Fibroblast of the aortic adventitia (primary cell): ENCODE measurements at regions not wholly inside any gene's neighbourhood (a gene's known extent, or its start where the extent isn't known, plus 50 kb on each side); places are given as distances from the start of the nearest gene placed in this dataset.

ENCODE experiments used
- DNase-seq: peaks from one replicate; pipeline ENCODE4 v3.0.0-alpha.2; 2010; ENCODE audit warnings: low read depth
- H3K4me3 ChIP-seq: 2 replicates; pipeline ENCODE4 v1.5.1; 2011; ENCODE audit warnings: low read depth, mild to moderate bottlenecking, control low read depth, low read length, moderate library complexity
- CTCF ChIP-seq: IDR thresholded peaks from 2 replicates; pipeline ENCODE4 v1.5.1; 2011; ENCODE audit warnings: mild to moderate bottlenecking, low read length, control low read depth, inconsistent platforms; ENCODE audit not compliant: insufficient read depth

DNA sequence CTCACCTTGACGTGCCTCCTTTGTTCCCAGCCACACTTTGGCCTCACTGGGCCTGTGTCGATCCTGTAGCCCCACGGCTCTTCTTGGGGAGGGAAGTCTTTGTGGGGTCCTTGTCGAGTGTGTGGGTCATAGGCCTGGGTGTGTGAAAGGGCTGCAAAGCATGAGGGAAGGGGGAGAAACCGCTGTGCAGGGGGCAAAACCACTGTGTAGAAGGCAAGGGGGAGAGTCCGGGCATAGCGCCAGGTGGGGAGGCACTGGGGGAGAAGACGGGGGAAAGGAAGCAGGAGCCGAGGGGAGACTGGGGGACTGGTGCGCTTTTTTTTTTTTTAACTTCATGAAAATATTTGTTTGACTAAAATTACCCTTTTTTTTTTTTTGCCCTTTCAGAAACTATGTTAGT lies 65.1 kb upstream of the RASD2 start:
- no peak overlapping the region for H3K4me3 ChIP-seq
- no peak for TF ChIP-seq CTCF
- no peak for DNase-seq

DNA sequence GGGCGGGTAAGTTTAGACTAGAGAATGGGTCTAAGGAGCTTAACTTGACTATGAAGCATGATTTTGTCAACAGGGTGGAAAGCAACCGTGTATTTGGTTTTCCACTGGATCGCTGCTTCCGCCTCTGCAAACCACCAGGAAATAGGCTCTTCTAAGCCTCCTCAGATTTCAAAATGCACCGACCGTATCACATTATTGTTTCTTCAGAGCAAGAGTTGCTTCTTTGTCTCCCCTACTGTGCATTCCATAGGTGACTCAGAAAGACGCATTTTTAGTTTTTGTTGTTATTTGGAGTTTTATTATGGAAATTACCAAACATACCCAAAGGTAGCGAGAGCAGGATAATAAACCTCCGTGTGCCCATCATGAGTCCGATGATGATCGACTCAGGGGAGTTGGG lies 64.3 kb upstream of the RASD2 start:
- no peak for TF ChIP-seq CTCF
- H3K4me3 ChIP-seq, result no peak overlapping the region
- DNase-seq, result no peak

- peak; percentile 81 for DNase-seq
- TF ChIP-seq CTCF, result no peak
- no peak overlapping the region for H3K4me3 ChIP-seq
Observed at GRCh38 chr22:35477911-35478582, 62.6 kb upstream of the RASD2 start.

GRCh38 chr22:35478633-35479107 lies 62.0 kb upstream of the RASD2 start:
- DNase-seq, result no peak

DNA sequence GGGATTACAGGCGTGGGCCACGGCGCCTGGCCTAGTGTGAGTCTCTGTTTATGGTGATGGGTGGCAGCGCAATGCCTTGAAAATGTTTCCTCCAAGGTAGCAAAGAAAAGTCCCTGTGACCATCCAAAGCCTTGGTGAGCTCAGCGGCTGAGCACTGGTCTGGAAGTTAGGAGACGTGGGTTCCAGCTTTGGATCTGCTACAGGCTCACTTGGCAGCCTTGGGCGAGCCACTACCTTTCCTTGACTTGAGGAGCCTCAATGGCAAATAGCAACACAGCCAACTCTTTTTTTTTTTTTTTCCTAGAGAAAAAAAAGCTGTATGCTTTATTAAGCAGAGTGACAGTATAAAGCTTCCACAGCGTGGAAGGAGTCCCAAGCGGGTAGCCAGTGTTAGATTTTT lies 61.3 kb upstream of the RASD2 start:
- H3K4me3 ChIP-seq, result no peak overlapping the region
- no peak for DNase-seq
- no peak for TF ChIP-seq CTCF

More at GRCh38 chr22:35478633-35479107, 62.0 kb upstream of the RASD2 start:
- TF ChIP-seq CTCF, result no peak
- H3K4me3 ChIP-seq, result no peak overlapping the region

- DNase-seq, result no peak
- H3K4me3 ChIP-seq, result no peak overlapping the region
- TF ChIP-seq CTCF, result no peak
Observed at GRCh38 chr22:35479985-35480550, 60.6 kb upstream of the RASD2 start.
